HEK293T (cell line): ENCODE measurements at regions not wholly inside any gene's neighbourhood (a gene's known extent, or its start where the extent isn't known, plus 50 kb on each side); places are given as distances from the start of the nearest gene placed in this dataset.

Experiments
- CTCF ChIA-PET: fragments of 350-600 bp; formaldehyde crosslinking; extraction: SDS; loops from one replicate; lab custom pipeline; 2021; ENCODE audit warnings: antibody characterized with exemption, inconsistent platforms; lab: Yijun Ruan, JAX
- POLR2A ChIA-PET: fragments of 350-600 bp; formaldehyde crosslinking; extraction: SDS; loops from one replicate; lab custom pipeline; 2020; ENCODE audit warnings: antibody characterized with exemption, inconsistent platforms; lab: Yijun Ruan, JAX
- DNase-seq: peaks from one replicate; pipeline ENCODE4 v3.0.0; 2012; ENCODE audit warnings: mixed read lengths; ENCODE audit errors: extremely low spot score
- ARNT ChIP-seq: fragments of 450-650 bp; IDR thresholded peaks from 2 replicates; pipeline ENCODE4 v1.6.1; 2017; ENCODE audit warnings: mild to moderate bottlenecking
- BHLHE40 ChIP-seq: fragments of 450-650 bp; IDR thresholded peaks from 2 replicates; pipeline ENCODE4 v1.6.1; 2016; ENCODE audit warnings: mild to moderate bottlenecking, moderate library complexity, borderline replicate concordance
- CTBP1 ChIP-seq: fragments of 450-650 bp; IDR thresholded peaks from 2 replicates; pipeline ENCODE4 v1.6.1; 2016; ENCODE audit warnings: borderline replicate concordance
- ELF4 ChIP-seq: fragments of 450-650 bp; IDR thresholded peaks from 2 replicates; pipeline ENCODE4 v1.6.1; 2017; ENCODE audit warnings: antibody characterized with exemption
- FOXA1 ChIP-seq: fragments of 450-650 bp; IDR thresholded peaks from 2 replicates; pipeline ENCODE4 v1.6.1; 2016; ENCODE audit warnings: mild to moderate bottlenecking
- FOXK2 ChIP-seq: fragments of 450-650 bp; IDR thresholded peaks from 2 replicates; pipeline ENCODE4 v1.6.1; 2016; ENCODE audit warnings: mild to moderate bottlenecking
- FOXM1 ChIP-seq: fragments of 450-650 bp; IDR thresholded peaks from 2 replicates; pipeline ENCODE4 v1.6.1; 2017; ENCODE audit warnings: mild to moderate bottlenecking, borderline replicate concordance
- HDGF ChIP-seq: fragments of 450-650 bp; IDR thresholded peaks from 2 replicates; pipeline ENCODE4 v1.6.1; 2017; ENCODE audit warnings: antibody characterized with exemption, borderline replicate concordance
- L3MBTL2 ChIP-seq: fragments of 450-650 bp; conservative IDR thresholded peaks from 2 replicates; pipeline ENCODE4 v1.6.1; 2016; ENCODE audit warnings: mild to moderate bottlenecking
- LEF1 ChIP-seq: fragments of 450-650 bp; IDR thresholded peaks from 2 replicates; pipeline ENCODE4 v1.6.1; 2017; ENCODE audit warnings: mild to moderate bottlenecking, borderline replicate concordance
- NFRKB ChIP-seq: fragments of 450-650 bp; IDR thresholded peaks from 2 replicates; pipeline ENCODE4 v1.6.1; 2016; ENCODE audit warnings: mild to moderate bottlenecking, moderate library complexity
- SP1 ChIP-seq: fragments of 450-650 bp; IDR thresholded peaks from 2 replicates; pipeline ENCODE4 v1.6.1; 2017
- SUZ12 ChIP-seq: fragments of 450-650 bp; IDR thresholded peaks from 2 replicates; pipeline ENCODE4 v1.6.1; 2016; ENCODE audit warnings: mild to moderate bottlenecking
- TARDBP ChIP-seq: fragments of 450-650 bp; IDR thresholded peaks from 2 replicates; pipeline ENCODE4 v1.6.1; 2016
- ZNF384 ChIP-seq: fragments of 450-650 bp; IDR thresholded peaks from 2 replicates; pipeline ENCODE4 v1.6.1; 2016
- TF ChIP-seq, protein P1 (sequence below): fragments of 450-650 bp; IDR thresholded peaks from 2 replicates; pipeline ENCODE4 v1.6.1; 2016

DNA sequence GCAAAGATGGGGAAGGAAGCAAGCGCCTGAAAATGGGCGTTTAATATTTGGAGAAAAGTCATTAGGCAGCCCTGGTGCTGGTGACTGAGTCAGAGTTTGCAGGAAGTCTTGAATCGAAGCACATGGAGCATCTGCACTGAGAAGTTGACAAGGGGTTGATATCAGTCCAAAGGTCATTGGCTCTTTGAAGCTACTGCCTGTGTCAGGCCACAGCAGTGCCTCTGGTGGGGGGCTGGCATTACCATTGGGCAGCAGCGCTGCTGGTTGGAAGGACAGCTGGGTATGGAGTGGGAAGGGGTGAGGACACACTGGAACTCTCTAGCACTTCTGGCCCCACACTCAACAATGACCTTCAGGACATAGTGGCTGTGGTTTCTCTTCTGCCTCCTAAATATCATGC, 150.4 kb upstream of the ERCC6L2 start:
- no peak for DNase-seq
- TF ChIP-seq CTBP1 (no peak), SP1 (no peak), SUZ12 (no peak), HDGF (no peak), L3MBTL2 (no peak), FOXA1 (no peak), ARNT (no peak), ZNF384 (no peak), ELF4 (no peak), FOXK2 (no peak), LEF1 (no peak), FOXM1 (no peak), TARDBP (no peak), NFRKB (no peak), BHLHE40 (no peak)
- TF ChIP-seq, protein P1, sequence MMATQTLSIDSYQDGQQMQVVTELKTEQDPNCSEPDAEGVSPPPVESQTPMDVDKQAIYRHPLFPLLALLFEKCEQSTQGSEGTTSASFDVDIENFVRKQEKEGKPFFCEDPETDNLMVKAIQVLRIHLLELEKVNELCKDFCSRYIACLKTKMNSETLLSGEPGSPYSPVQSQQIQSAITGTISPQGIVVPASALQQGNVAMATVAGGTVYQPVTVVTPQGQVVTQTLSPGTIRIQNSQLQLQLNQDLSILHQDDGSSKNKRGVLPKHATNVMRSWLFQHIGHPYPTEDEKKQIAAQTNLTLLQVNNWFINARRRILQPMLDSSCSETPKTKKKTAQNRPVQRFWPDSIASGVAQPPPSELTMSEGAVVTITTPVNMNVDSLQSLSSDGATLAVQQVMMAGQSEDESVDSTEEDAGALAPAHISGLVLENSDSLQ: no peak
- CTCF ChIA-PET: no interaction called here
- POLR2A ChIA-PET: no interaction called here

DNA sequence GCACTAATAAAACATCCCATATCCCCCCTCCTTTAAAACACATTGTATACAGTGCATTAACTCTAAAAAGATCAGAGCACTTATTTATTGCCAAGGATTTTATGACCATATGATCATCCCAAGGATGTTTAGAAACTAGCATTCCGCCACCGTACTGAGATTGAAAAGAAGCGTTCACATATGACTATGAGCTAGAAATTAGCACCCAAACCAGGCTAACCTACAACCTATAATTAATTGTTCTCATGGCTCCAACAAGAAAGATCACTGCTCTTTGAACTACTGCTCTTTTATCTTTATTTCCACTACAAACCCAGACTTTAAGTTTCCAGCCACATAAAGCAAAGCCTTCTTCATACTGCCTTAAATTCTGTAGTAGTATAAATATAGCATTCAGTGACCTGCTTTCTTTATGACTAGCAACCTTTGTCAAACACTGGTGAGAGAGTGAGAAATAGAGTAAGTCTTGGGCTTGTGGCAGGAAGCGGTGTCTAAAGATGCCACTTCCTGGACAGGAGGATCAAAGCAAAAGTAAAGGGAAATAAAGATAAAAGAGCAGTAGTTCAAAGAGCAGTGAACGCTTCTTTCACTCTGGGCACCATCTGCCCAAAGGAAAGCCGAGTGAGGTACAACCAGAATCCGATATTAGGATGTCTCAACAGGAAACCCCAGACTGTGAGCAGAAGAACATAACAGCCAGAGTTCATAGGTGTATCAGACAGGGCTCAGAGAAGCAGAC, 151.1 kb upstream of the ERCC6L2 start:
- CTCF ChIA-PET: interaction anchor here (1.0 kb wide), 1 partner anchor 12 kb away, joined by 7 read pairs; no protein-coding TSS in a partner anchor

DNA sequence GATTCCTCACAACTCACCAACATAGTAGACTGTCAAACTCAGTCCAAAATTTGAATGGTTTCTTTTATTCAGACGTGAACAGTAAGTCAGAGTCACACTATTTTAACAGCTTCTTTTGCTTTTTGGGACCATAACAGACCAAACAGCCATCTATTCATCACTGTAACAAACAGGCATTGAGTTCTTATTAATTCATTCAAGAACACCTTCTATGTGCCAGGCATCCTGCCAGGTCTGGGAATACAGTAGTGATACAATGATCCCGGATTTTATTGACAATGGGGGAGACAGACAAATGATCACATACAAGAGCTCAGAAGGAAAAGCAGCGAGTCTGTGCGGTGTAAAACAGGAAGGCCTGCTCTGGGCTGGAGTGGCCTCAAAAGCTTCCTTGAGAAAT, 153.3 kb upstream of the ERCC6L2 start:
- no peak for DNase-seq
- no peak for TF ChIP-seq HDGF
- TF ChIP-seq FOXK2: no peak
- TF ChIP-seq FOXA1: no peak
- no peak for TF ChIP-seq SUZ12
- TF ChIP-seq SP1: no peak
- TF ChIP-seq, protein P1: no peak
- TF ChIP-seq LEF1: no peak
- no peak for TF ChIP-seq ARNT
- no peak for TF ChIP-seq TARDBP
- TF ChIP-seq FOXM1: no peak
- TF ChIP-seq NFRKB: no peak
- no peak for TF ChIP-seq L3MBTL2
- TF ChIP-seq ZNF384: no peak
- TF ChIP-seq BHLHE40: no peak
- TF ChIP-seq CTBP1: no peak
- TF ChIP-seq ELF4: no peak
- CTCF ChIA-PET: interaction anchor here (0.7 kb wide), 1 partner anchor 14 kb away, joined by 3 read pairs; no protein-coding TSS in a partner anchor
- POLR2A ChIA-PET: no interaction called here

More for the DNA sequence above, 151.1 kb upstream of the ERCC6L2 start:
- TF ChIP-seq BHLHE40 (no peak), TARDBP (no peak), FOXA1 (no peak), CTBP1 (no peak), FOXK2 (no peak)
- POLR2A ChIA-PET: no interaction called here
- DNase-seq: no peak

DNA sequence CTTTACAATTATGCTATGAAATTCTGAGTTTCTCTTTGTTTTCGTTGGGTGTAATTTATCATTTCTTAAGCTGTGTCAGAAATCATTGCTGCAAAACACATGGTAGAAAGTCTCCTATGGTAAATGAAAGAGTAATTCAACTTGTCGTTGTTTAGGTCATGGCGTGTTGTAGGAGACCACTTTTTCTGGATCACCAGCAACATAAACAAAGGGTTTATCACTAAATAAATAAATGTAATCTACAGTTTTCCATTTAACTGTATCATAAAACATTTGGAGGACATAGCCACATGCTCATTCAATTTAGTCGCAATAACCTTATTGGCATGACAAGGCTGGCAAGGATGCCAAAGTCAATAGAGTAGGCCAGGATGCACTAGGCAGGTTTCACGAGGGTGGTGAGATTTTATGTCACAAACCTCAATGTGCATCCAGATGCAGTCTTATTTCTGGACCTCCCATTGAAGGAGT, 154.4 kb upstream of the ERCC6L2 start:
- ChIA-PET POLR2A (no interaction called here), CTCF (no interaction called here)
- TF ChIP-seq, protein P1: peak; percentile 70
- TF ChIP-seq BHLHE40 (no peak), SUZ12 (no peak), ARNT (0 out of 2 replicates have a peak, but pooled peaks have one; percentile 37), ELF4 (no peak), SP1 (no peak), FOXK2 (no peak), HDGF (no peak), ZNF384 (no peak), NFRKB (no peak), FOXM1 (no peak), LEF1 (no peak), CTBP1 (peak; percentile 51; the same call in 1 of the 2 replicates), L3MBTL2 (peak; percentile 24; the same call in 1 of the 2 replicates), FOXA1 (no peak), TARDBP (no peak)
- DNase-seq: peak; percentile 28

DNA sequence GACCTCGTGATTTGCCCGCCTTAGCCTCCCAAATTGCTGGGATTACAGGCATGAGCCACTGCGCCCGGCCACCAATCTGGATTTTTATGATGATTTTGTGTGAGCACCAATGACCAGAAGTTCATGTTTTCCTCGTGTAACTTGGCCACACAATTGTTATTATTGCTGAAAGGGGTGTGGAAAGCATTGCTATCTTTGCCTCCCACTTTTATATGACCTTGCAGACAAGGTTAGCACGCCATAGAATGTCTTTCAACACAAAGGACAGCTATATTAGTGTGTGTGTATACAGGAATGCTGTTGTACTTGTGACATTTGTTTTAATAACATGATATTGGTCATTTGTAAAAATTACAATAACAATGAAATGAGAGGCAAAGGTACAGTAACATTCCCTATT, 155.0 kb upstream of the ERCC6L2 start:
- TF ChIP-seq SUZ12 (no peak), LEF1 (no peak), TARDBP (no peak), ELF4 (no peak), FOXA1 (no peak), ARNT (no peak), NFRKB (no peak), SP1 (no peak), L3MBTL2 (no peak), FOXK2 (no peak), CTBP1 (no peak)
- TF ChIP-seq, protein P1: no peak
- DNase-seq: no peak
- CTCF ChIA-PET: no interaction called here
- POLR2A ChIA-PET: no interaction called here
